K562 (cell line): ENCODE measurements at regions not wholly inside any gene's neighbourhood (a gene's known extent, or its start where the extent isn't known, plus 50 kb on each side); places are given as distances from the start of the nearest gene placed in this dataset.

ENCODE experiments used
- ATF7 ChIP-seq: fragments of 450-650 bp; IDR thresholded peaks from 2 replicates; pipeline ENCODE4 v1.7.1; 2014; ENCODE audit warnings: mild to moderate bottlenecking, moderate library complexity
- HNRNPK ChIP-seq: fragments of 200-400 bp; formaldehyde crosslinking; IDR thresholded peaks from one replicate; pipeline ENCODE4 v1.6.1; 2018; ENCODE audit warnings: mild to moderate bottlenecking, low read depth, low read length; ENCODE audit not compliant: poor library complexity, severe bottlenecking
- MAFK ChIP-seq: IDR thresholded peaks from 2 replicates; pipeline ENCODE4 v1.6.1; 2011; ENCODE audit warnings: low read length, improper control_type of control experiment
- MEF2D ChIP-seq: conservative IDR thresholded peaks from 2 replicates; pipeline ENCODE4 v1.6.1; 2016; ENCODE audit warnings: low read depth, missing genetic modification characterization, missing compliant biosample characterization
- POLR2A ChIP-seq: fragments of 450-650 bp; conservative IDR thresholded peaks from 2 replicates; pipeline ENCODE4 v1.6.1; 2016
- POLR2H ChIP-seq: IDR thresholded peaks from 2 replicates; pipeline ENCODE4 v1.6.1; 2016; ENCODE audit warnings: missing genetic modification characterization, low read depth, mild to moderate bottlenecking, control low read depth, missing compliant biosample characterization, moderate library complexity
- SAFB2 ChIP-seq: fragments of 200-400 bp; formaldehyde crosslinking; IDR thresholded peaks from 2 replicates; pipeline ENCODE4 v1.6.1; 2018; ENCODE audit warnings: borderline replicate concordance, low read length, low read depth, moderate library complexity; ENCODE audit not compliant: severe bottlenecking
- ZBTB1 ChIP-seq: sonication (generic); formaldehyde crosslinking; IDR thresholded peaks from 2 replicates; pipeline ENCODE4 v1.8.1; 2023; ENCODE audit warnings: missing genetic modification reagents, low read depth, mild to moderate bottlenecking, borderline replicate concordance
- ZNF589 ChIP-seq: fragments of 200-800 bp; sonication (Bioruptor generic); IDR thresholded peaks from 2 replicates; pipeline ENCODE4 v1.6.1; 2016; ENCODE audit warnings: low read depth, missing genetic modification characterization, missing compliant biosample characterization
- TF ChIP-seq, protein P1 (sequence below), 3 experiments: IDR thresholded peaks in 2 of 3; conservative IDR thresholded peaks in 1 of 3; 2 replicates each; pipeline ENCODE4 v1.5.1; 2011 to 2012; ENCODE audit warnings: low read length in 3 of 3, mild to moderate bottlenecking in 3 of 3, control low read depth in 2 of 3, improper control_type of control experiment in 1 of 3, inconsistent platforms in 1 of 3, low read depth in 1 of 3, mixed read lengths in 1 of 3, moderate library complexity in 1 of 3; ENCODE audit not compliant: insufficient read depth in 2 of 3
- TF ChIP-seq, protein P2 (sequence below): sonication (generic); formaldehyde crosslinking; IDR thresholded peaks from 2 replicates; pipeline ENCODE4 v1.8.1; 2023; ENCODE audit warnings: mild to moderate bottlenecking, missing genetic modification reagents
- TF ChIP-seq, protein P3 (sequence below): sonication (generic); formaldehyde crosslinking; IDR thresholded peaks from 2 replicates; pipeline ENCODE4 v1.5.0; 2020; ENCODE audit warnings: missing genetic modification reagents
- TF ChIP-seq, protein P4 (sequence below): sonication (generic); formaldehyde crosslinking; IDR thresholded peaks from 2 replicates; pipeline ENCODE4 v1.8.1; 2023; ENCODE audit warnings: missing genetic modification reagents, mild to moderate bottlenecking, borderline replicate concordance
- TF ChIP-seq, protein P5 (sequence below): fragments of 450-650 bp; formaldehyde crosslinking; IDR thresholded peaks from 2 replicates; pipeline ENCODE4 v1.4.0; 2022; ENCODE audit warnings: missing genetic modification characterization

DNA sequence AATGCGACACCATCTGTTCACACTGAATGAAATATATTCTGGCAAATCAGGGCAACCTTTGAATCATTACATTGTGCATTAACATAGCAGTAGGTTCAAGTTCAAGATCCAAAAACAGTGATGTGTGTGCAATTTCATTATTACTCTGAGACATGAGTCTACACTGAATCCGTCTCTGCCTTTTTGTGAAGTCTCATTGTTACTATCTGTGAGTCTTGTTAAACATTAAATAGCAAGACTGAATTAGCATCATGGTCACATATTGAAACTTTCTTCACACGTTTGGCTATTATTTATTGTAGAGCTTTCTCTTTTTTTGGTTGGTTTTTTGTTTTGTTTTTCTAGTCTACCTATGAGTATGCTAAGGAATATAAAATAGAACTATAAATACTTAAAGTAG lies 117.1 kb upstream of the SLITRK5 start:
- TF ChIP-seq, protein P1, sequence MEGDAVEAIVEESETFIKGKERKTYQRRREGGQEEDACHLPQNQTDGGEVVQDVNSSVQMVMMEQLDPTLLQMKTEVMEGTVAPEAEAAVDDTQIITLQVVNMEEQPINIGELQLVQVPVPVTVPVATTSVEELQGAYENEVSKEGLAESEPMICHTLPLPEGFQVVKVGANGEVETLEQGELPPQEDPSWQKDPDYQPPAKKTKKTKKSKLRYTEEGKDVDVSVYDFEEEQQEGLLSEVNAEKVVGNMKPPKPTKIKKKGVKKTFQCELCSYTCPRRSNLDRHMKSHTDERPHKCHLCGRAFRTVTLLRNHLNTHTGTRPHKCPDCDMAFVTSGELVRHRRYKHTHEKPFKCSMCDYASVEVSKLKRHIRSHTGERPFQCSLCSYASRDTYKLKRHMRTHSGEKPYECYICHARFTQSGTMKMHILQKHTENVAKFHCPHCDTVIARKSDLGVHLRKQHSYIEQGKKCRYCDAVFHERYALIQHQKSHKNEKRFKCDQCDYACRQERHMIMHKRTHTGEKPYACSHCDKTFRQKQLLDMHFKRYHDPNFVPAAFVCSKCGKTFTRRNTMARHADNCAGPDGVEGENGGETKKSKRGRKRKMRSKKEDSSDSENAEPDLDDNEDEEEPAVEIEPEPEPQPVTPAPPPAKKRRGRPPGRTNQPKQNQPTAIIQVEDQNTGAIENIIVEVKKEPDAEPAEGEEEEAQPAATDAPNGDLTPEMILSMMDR (IDR thresholded peaks at IDR 0.05 in 2 of 3, conservative IDR thresholded peaks at IDR 0.05 in 1 of 3; ENCODE audit: insufficient read depth in 2 of 3, low read depth in 1 of 3, low read length in 3 of 3): no peak
- TF ChIP-seq HNRNPK (no peak), POLR2A (no peak), MAFK (no peak), ATF7 (no peak), ZNF589 (CRISPR knock-in tag) (no peak), POLR2H (no peak), ZBTB1 (CRISPR knock-in tag) (no peak), SAFB2 (no peak), MEF2D (tag) (no peak)
- TF ChIP-seq, protein P2, sequence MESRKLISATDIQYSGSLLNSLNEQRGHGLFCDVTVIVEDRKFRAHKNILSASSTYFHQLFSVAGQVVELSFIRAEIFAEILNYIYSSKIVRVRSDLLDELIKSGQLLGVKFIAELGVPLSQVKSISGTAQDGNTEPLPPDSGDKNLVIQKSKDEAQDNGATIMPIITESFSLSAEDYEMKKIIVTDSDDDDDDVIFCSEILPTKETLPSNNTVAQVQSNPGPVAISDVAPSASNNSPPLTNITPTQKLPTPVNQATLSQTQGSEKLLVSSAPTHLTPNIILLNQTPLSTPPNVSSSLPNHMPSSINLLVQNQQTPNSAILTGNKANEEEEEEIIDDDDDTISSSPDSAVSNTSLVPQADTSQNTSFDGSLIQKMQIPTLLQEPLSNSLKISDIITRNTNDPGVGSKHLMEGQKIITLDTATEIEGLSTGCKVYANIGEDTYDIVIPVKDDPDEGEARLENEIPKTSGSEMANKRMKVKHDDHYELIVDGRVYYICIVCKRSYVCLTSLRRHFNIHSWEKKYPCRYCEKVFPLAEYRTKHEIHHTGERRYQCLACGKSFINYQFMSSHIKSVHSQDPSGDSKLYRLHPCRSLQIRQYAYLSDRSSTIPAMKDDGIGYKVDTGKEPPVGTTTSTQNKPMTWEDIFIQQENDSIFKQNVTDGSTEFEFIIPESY (CRISPR knock-in tag): no peak
- TF ChIP-seq, protein P3, sequence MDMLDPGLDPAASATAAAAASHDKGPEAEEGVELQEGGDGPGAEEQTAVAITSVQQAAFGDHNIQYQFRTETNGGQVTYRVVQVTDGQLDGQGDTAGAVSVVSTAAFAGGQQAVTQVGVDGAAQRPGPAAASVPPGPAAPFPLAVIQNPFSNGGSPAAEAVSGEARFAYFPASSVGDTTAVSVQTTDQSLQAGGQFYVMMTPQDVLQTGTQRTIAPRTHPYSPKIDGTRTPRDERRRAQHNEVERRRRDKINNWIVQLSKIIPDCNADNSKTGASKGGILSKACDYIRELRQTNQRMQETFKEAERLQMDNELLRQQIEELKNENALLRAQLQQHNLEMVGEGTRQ (CRISPR knock-in tag): no peak
- TF ChIP-seq, protein P4, sequence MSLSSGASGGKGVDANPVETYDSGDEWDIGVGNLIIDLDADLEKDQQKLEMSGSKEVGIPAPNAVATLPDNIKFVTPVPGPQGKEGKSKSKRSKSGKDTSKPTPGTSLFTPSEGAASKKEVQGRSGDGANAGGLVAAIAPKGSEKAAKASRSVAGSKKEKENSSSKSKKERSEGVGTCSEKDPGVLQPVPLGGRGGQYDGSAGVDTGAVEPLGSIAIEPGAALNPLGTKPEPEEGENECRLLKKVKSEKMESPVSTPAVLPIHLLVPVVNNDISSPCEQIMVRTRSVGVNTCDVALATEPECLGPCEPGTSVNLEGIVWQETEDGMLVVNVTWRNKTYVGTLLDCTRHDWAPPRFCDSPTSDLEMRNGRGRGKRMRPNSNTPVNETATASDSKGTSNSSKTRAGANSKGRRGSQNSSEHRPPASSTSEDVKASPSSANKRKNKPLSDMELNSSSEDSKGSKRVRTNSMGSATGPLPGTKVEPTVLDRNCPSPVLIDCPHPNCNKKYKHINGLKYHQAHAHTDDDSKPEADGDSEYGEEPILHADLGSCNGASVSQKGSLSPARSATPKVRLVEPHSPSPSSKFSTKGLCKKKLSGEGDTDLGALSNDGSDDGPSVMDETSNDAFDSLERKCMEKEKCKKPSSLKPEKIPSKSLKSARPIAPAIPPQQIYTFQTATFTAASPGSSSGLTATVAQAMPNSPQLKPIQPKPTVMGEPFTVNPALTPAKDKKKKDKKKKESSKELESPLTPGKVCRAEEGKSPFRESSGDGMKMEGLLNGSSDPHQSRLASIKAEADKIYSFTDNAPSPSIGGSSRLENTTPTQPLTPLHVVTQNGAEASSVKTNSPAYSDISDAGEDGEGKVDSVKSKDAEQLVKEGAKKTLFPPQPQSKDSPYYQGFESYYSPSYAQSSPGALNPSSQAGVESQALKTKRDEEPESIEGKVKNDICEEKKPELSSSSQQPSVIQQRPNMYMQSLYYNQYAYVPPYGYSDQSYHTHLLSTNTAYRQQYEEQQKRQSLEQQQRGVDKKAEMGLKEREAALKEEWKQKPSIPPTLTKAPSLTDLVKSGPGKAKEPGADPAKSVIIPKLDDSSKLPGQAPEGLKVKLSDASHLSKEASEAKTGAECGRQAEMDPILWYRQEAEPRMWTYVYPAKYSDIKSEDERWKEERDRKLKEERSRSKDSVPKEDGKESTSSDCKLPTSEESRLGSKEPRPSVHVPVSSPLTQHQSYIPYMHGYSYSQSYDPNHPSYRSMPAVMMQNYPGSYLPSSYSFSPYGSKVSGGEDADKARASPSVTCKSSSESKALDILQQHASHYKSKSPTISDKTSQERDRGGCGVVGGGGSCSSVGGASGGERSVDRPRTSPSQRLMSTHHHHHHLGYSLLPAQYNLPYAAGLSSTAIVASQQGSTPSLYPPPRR (CRISPR knock-in tag): no peak
- TF ChIP-seq, protein P5, sequence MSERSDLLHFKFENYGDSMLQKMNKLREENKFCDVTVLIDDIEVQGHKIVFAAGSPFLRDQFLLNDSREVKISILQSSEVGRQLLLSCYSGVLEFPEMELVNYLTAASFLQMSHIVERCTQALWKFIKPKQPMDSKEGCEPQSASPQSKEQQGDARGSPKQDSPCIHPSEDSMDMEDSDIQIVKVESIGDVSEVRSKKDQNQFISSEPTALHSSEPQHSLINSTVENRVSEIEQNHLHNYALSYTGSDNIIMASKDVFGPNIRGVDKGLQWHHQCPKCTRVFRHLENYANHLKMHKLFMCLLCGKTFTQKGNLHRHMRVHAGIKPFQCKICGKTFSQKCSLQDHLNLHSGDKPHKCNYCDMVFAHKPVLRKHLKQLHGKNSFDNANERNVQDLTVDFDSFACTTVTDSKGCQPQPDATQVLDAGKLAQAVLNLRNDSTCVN: no peak
